OCI-LY3 (cell line): ENCODE measurements at regions not wholly inside any gene's neighbourhood (a gene's known extent, or its start where the extent isn't known, plus 50 kb on each side); places are given as distances from the start of the nearest gene placed in this dataset.

Experiments used
- CTCF ChIP-seq: fragments of 200-600, 300-600 bp; sonication (generic); IDR thresholded peaks from 2 replicates; pipeline ENCODE4 v1.5.1; 2014; ENCODE audit warnings: antibody characterized with exemption, low read length, low read depth
- EZH2phosphoT487 ChIP-seq: fragments of 200-600 bp; shearing (Covaris generic); IDR thresholded peaks from 2 replicates; pipeline ENCODE4 v1.6.1; 2018; ENCODE audit warnings: antibody characterized with exemption, mixed run types, low read depth

- TF ChIP-seq CTCF (no peak), EZH2phosphoT487 (no peak)
These were observed 1742.2 kb downstream of the ARAP2 start for GRCh38 chr4:34502086-34502485.
